NCI-H345 treated with DMSO at 0.1 percent for 48 hours (cell line): ENCODE measurements at regions not wholly inside any gene's neighbourhood (a gene's known extent, or its start where the extent isn't known, plus 50 kb on each side); places are given as distances from the start of the nearest gene placed in this dataset.
"Not testable (repeated sequence)": the region's sequence is repeated elsewhere in the genome, so short reads cannot be mapped to it uniquely, and the experiment has no call there.

Experiments used
- DNase-seq: peaks from one replicate; lab custom pipeline; 2025; ENCODE audit not compliant: unreplicated experiment; lab: John Stamatoyannopoulos, UW

DNA sequence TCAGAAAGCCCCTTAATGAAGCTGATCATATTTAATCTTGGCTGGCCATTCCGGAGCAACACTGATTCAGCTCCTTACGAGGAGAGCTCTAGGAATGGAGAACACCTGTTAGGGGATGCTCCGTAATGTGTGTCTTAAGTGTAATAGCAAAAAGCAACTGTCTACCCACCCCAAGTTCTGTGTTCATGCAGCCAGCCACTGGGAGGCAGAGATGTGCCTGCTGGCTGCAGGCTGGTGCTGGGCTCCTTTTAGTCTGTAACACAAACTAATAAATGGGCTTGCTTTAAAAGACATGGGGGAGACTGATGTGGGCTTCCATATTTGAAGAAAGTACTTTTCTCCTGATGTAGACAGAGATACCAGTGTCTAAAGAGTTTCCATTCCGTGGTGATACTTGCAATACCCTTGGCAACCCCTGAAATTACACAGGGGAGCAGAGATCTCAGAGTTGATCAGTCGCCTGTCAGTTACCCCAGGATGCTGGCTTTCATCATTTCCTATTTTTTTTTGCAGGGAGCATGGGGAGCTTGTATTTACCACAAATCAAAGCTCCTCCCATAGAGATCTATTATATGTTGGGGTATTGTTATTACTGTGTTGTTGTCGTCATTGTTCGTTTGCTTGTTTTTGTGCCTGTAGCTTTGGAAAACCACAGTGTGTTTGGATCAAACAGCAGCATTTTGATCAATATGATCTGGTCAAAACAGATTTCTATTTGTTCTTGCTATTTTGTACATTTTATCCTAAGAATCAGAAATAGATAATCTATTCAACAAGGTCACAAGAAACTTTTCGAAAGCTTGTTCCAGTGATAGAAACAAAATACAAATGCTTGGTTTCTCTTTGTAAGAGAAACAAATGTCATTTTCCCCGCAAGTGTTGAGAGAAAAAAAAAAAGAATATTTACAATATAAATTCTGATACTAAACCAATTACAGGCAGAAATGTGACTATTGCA lies 65.8 kb downstream of the MTX3 start:
- DNase-seq, result no peak

DNA sequence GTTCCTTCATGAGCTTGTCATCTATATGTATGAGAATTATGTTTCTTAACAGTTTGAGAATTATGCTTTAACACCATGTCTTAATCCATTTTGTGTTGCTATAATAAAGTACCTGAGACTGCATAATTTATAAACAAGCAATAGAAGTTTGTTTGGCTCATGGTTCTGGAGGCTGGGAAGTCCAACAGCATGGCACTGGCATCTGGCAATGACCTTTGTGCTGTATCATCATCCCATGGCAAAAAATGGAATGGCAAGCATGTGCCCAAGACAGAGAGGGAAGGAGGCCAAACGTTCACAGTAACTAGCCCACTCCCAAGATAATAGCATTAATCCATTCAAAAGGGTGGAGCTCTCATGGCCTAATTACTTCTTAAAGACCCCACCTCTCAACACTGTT lies 67.6 kb downstream of the MTX3 start:
- no peak for DNase-seq

GRCh38 chr5:79922626-79923025 lies 68.4 kb downstream of the MTX3 start:
- DNase-seq, result no peak

DNA sequence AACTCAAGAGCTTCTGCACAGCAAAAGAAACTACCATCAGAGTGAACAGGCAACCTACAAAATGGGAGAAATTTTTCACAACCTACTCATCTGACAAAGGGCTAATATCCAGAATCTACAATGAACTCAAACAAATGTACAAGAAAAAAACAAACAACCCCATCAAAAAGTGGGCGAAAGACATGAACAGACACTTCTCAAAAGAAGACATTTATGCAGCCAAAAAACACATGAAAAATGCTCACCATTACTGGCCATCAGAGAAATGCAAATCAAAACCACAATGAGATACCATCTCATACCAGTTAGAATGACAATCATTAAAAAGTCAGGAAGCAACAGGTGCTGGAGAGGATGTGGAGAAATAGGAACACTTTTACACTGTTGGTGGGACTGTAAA lies 83.6 kb downstream of the MTX3 start:
- DNase-seq, result not testable (repeated sequence)

DNA sequence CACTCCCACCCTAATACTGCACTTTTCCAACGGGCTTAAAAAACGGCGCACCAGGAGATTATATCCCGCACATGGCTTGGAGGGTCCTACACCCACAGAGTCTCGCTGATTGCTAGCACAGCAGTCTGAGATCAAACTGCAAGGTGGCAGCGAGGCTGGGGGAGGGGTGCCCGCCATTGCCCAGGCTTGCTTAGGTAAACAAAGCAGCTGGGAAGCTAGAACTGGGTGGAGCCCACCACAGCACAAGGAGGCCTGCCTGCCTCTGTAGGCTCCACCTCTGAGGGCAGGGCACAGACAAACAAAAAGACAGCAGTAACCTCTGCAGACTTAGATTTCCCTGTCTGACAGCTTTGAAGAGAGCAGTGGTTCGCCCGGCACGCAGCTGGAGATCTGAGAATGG lies 88.5 kb downstream of the MTX3 start:
- not testable (repeated sequence) for DNase-seq

- no peak for DNase-seq
These were observed 89.4 kb downstream of the MTX3 start for GRCh38 chr5:79901631-79902030.

DNA sequence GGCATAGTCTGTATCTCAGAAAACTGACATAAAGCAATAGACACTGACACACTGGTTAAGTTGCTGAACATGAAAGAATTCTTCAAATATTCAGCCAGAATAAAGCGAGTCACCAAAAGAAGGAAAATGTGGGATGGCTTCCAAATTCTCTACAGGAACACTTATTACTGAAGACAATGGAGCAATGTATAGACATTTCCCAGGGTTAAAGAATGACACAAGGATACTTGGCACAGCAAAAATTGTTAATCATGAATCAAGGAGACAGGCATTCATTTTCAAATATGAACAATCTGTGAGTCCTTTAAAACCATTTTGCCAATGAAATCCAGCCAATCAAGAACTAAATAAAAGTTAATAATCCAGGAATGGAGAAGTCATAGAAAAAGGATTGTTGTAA lies 92.5 kb downstream of the MTX3 start:
- no peak for DNase-seq

DNA sequence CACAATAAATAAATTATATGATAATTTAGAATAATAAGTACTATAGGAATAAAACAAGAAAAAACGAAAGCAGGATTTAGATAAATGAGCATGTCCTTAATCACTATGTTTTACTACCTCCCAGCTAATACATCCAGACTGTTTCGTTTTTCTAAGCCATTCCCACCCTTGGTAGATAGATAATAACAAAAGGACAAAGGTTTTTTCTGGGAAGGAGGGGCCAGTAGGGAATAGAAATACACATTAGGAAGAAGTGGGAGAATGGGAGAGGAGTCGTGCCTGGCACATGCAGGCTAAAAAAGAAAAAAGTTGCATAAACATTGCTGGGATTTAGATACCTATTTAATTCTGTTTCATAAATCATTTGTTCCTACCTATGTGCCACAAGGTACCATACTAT lies 97.1 kb downstream of the MTX3 start:
- DNase-seq, result no peak

DNA sequence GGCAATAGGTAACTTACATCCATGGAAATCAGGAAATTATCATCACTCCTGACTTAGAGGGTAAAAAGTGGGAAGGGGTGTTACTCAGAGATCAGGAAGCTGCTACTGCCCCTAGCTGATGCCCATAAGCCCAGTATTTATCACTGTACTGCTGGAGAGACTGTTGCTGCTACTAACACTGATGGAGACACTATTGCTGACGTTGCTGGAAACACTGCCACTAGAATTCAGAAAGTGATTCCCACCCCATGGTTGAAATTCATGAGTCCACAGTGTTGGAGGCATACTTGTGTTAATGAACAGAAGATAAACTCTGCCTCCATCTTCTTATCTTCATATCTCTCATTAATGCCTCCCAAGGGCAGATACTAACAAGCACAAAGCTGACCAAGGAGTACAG lies 97.6 kb downstream of the MTX3 start:
- no peak for DNase-seq

DNA sequence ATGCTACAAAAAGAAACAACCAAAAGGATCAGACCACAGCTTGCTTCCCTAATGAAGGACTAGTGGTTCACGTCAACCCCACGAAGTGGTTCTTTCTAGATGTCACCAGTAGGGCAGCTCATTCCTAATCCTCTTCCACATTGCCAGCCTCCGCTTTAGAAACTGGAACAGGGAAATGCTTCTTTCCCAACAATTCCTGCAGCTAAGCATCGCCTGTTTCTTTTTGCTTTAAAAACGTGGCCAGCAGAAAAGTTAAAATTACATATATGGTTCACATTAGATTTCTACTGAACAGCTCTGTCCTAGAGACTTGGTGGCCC lies 100.2 kb downstream of the MTX3 start:
- DNase-seq, result no peak

DNA sequence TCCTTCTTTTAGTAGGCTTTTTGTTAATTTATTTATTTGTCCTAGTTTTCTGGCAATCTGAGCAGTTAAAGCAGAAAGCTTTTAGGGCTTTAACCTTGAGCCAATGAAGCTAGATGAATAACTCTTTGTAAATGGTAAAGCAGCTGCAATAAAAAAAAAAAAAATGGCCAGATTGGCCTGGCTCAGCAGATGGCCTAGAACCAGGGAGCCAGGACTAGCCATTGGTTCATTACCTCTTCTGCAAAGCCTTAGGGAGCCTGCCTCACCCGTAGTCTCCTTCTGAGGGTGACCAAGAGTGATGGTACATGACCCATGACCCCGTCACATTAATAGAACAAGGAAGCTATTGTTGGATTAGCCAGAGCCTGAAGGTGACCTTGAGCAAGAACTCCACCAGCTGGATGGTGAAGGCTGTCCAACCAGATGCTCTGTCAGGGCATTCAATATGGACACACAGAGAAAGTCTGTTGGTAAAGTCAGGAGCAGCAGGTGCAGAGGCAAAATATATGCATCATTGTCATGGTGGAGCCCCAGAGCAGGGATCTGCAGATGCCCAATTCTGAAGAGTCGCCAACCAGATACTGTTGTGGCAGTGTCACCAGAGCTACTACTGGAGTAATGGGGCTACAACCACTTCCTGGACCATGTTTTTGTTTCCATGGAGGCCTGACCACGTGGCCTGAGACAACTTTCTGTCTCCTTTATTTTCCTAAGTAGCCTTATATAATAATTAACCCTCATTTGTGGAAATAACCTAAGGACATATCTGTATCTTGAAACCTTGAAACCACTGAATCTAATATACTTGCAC lies 100.7 kb downstream of the MTX3 start:
- no peak for DNase-seq

DNA sequence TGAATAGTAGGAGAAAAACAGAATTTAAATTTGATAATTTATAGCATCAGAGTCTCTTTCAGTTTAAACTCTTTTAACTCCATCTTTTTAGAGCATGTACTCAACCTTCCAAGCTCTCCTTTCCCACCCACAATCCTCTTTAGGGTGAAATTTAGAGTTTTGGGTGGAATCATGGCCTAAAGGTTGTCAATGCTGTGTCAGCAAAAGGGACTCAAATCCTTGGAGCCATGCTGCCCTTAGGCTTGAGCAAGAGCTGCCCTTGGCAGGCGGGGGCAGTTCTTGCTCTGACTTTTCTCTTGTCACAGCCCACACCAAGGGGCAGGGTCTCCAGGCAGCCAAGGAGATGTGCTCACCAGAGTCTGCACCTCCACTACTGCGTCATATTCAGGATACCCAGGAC lies 102.4 kb downstream of the MTX3 start:
- no peak for DNase-seq

GRCh38 chr5:79886925-79887655 lies 104.0 kb downstream of the MTX3 start:
- no peak for DNase-seq

DNA sequence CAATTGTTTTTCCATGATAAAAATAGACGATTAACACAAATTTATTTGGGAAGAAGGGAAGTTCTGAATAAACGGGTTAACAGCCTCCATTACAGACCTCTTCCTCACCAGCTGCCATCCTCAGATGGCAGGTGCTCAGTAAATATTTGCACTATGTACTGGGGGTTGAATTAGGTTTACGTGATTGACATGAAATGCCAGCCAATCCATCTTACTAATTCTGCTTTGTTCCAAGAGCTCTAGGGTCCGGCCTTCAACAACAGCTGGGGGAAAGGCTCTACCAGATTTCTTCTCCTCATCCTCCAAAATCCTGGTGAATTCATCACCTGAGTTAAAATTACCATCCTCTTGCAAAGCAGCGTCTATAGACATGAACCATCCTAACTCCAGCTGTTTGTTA lies 104.6 kb downstream of the MTX3 start:
- DNase-seq, result no peak

- not testable (repeated sequence) for DNase-seq
These were observed 111.2 kb downstream of the MTX3 start for GRCh38 chr5:79879880-79880279.

- DNase-seq, result no peak
These were observed 112.2 kb downstream of the MTX3 start for GRCh38 chr5:79878721-79879336.

GRCh38 chr5:79878136-79878679 lies 112.9 kb downstream of the MTX3 start:
- DNase-seq, result no peak

DNA sequence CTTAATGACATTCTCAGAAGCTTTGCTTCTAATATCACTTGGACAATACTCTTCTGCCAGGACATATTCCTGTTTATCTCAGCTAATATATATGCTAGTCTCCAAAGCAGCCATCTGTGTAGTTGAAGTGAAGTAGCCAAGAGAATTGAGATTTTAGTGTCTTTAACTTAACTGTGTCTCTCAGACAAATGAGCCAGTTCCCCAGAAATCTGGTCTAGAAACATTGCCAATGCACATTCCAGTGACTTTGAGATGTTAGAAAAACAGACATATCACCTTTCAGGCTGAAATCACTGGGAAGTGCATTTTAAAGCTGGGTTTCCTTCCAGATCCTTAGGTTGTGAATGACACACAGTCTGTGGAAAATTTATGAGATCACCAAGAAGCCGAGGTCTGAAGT lies 114.6 kb downstream of the MTX3 start:
- DNase-seq, result no peak

DNA sequence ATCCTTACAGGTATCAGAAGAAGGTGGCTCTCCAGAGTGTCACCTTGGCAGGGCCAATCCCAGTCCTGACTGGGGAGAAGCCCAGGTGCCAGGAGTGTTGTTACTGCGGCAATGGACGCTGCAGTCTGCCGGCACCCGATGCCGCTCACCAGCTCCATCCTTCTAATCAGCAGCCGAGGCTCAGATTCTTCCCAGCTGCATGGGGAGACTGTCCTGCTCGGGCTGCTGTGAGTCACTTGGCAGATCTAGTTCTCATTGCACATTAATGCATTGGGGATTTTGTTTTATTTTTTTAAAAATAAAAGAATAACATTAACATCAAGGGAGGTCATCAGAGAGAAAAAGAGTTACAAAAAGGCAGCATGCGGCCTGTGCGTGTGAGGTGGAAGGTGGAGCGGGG lies 115.8 kb downstream of the MTX3 start:
- DNase-seq, result no peak

GRCh38 chr5:79873187-79873586 lies 117.9 kb downstream of the MTX3 start:
- DNase-seq, result no peak

GRCh38 chr5:79872291-79872690 lies 118.8 kb downstream of the MTX3 start:
- DNase-seq, result no peak
